Testis (tissue), 2 donors: ENCODE measurements at regions not wholly inside any gene's neighbourhood (a gene's known extent, or its start where the extent isn't known, plus 50 kb on each side); places are given as distances from the start of the nearest gene placed in this dataset.

Experiments
- POLR2A ChIP-seq: fragments of 450-650 bp; IDR thresholded peaks from one replicate; pipeline ENCODE4 v1.6.1; 2017; ENCODE audit warnings: antibody characterized with exemption, mild to moderate bottlenecking, moderate library complexity
- TF ChIP-seq, protein P1 (sequence below), 3 experiments: fragments of 450-650 bp in 2 of 3; fragments of 200-600 bp in 1 of 3; sonication (generic) in 1 of 3; IDR thresholded peaks; one replicate each; pipeline ENCODE4 v1.5.1; 2016 to 2019; ENCODE audit warnings: antibody characterized with exemption in 3 of 3, mild to moderate bottlenecking in 2 of 3, moderate library complexity in 1 of 3

DNA sequence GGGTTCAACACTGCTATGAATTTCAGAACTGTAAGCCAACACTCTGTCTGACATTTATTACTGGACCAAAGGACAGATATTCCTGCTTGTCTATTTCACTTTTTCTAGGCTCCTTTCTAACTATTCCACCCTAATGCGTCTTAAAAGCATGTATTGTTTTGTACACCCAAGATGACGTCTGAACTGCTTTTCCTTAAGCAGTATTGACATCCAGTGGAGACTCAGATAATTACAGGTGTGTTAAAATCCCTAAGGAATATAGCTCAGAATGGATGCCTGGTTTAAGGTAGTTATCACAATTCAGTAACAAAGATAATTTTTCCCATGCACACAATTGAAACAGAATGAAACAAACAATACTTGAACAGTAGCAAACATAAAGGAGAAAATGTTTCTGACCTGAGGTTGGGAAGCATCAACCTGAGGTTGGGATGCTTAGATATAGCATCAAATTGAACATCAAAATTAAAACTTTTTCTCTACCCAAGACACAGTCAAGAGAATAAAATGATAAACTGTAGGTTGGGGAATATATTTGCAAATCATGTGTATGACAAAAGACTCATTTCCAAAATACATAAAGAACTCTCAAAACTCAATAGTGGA, 93.7 kb upstream of the PTPRR start:
- no peak for TF ChIP-seq POLR2A
- TF ChIP-seq, protein P1, sequence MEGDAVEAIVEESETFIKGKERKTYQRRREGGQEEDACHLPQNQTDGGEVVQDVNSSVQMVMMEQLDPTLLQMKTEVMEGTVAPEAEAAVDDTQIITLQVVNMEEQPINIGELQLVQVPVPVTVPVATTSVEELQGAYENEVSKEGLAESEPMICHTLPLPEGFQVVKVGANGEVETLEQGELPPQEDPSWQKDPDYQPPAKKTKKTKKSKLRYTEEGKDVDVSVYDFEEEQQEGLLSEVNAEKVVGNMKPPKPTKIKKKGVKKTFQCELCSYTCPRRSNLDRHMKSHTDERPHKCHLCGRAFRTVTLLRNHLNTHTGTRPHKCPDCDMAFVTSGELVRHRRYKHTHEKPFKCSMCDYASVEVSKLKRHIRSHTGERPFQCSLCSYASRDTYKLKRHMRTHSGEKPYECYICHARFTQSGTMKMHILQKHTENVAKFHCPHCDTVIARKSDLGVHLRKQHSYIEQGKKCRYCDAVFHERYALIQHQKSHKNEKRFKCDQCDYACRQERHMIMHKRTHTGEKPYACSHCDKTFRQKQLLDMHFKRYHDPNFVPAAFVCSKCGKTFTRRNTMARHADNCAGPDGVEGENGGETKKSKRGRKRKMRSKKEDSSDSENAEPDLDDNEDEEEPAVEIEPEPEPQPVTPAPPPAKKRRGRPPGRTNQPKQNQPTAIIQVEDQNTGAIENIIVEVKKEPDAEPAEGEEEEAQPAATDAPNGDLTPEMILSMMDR (IDR thresholded peaks at IDR 0.05): peak in 1 of 3 experiments; percentile 39
